BJ (cell line): ENCODE measurements at regions not wholly inside any gene's neighbourhood (a gene's known extent, or its start where the extent isn't known, plus 50 kb on each side); places are given as distances from the start of the nearest gene placed in this dataset.
A peak's percentile ranks its signal among the peaks of the same experiment; 100 is the strongest.

Experiments used
- CTCF ChIA-PET: fragments of 350-600 bp; formaldehyde crosslinking; extraction: SDS; loops from one replicate; lab custom pipeline; 2021; ENCODE audit warnings: antibody characterized with exemption, inconsistent platforms; lab: Yijun Ruan, JAX
- POLR2A ChIA-PET: fragments of 300-600 bp; sonication (Branson Sonifier 250); formaldehyde crosslinking; extraction: SDS; loops from one replicate; lab custom pipeline; 2021; ENCODE audit warnings: antibody characterized with exemption; lab: Charles Lee
- DNase-seq: peaks from one replicate; pipeline ENCODE4 v3.0.0-alpha.2; 2011; ENCODE audit warnings: low read depth
- H3K27me3 ChIP-seq: 2 replicates; pipeline ENCODE4 v1.6.0; 2011; ENCODE audit warnings: low read length; ENCODE audit not compliant: control insufficient read depth, insufficient read depth
- H3K36me3 ChIP-seq: 2 replicates; pipeline ENCODE4 v1.5.1; 2011; ENCODE audit warnings: low read length; ENCODE audit not compliant: control insufficient read depth, insufficient read depth
- H3K4me3 ChIP-seq: 2 replicates; pipeline ENCODE4 v1.5.1; 2011; ENCODE audit warnings: low read depth, mild to moderate bottlenecking, control low read depth, low read length
- TF ChIP-seq, protein P1 (sequence below): IDR thresholded peaks from 2 replicates; pipeline ENCODE4 v1.5.1; 2011; ENCODE audit warnings: low read depth, mild to moderate bottlenecking, control low read depth, inconsistent platforms, low read length, moderate library complexity; ENCODE audit not compliant: insufficient read depth

- TF ChIP-seq, protein P1, sequence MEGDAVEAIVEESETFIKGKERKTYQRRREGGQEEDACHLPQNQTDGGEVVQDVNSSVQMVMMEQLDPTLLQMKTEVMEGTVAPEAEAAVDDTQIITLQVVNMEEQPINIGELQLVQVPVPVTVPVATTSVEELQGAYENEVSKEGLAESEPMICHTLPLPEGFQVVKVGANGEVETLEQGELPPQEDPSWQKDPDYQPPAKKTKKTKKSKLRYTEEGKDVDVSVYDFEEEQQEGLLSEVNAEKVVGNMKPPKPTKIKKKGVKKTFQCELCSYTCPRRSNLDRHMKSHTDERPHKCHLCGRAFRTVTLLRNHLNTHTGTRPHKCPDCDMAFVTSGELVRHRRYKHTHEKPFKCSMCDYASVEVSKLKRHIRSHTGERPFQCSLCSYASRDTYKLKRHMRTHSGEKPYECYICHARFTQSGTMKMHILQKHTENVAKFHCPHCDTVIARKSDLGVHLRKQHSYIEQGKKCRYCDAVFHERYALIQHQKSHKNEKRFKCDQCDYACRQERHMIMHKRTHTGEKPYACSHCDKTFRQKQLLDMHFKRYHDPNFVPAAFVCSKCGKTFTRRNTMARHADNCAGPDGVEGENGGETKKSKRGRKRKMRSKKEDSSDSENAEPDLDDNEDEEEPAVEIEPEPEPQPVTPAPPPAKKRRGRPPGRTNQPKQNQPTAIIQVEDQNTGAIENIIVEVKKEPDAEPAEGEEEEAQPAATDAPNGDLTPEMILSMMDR: no peak
- Histone ChIP-seq H3K27me3 (peaks cover 1% of the 10 kb centered on the region; the same call in 1 of the 2 replicates), H3K4me3 (no peak overlapping the region), H3K36me3 (no peaks in the 10 kb centered on the region)
- DNase-seq: peak; percentile 46
- ChIA-PET CTCF (interaction anchor here (0.7 to 2.0 kb wide), 4 partner anchors 16 to 414 kb away, joined by 3 to 16 read pairs (median 3); no protein-coding TSS in a partner anchor), POLR2A (interaction anchor here (0.6 to 0.7 kb wide), 2 partner anchors 34 to 56 kb away, joined by 3 read pairs; no protein-coding TSS in a partner anchor)
Measured at GRCh38 chr18:24741965-24742724, 281.7 kb downstream of the HRH4 start.

DNA sequence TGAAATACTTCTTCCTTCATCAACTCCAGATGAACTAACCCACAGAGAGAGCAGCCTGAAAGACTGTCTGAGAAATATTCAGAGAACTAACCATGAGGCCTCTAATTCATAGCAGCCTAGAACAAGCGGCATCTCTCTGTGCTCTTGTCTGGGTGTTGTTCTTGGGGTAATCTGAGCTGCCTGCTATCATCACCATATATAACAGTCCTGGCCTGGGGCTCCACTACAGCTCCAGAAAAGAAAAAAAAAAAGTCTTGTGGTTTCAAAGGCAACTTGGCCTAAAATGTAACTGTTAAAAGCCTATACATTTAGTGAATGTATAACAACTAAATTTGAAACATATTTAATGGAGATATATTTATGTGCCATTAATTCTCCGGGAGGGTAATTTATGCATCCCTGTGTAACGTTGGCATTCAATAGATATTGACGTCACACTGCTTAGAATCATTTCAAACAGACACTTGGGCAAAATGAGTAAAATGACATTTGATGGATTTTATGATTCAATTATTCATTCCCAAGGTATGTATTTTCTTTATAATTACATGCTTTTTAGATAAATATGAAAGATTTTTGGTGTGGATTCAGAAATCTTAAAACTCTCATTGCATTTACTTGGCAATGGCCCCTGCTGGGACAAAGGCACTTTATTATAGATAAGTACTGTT is 294.3 kb downstream of the HRH4 start:
- POLR2A ChIA-PET: interaction anchor here (0.6 kb wide), 1 partner anchor 49 kb away, joined by 5 read pairs; no protein-coding TSS in a partner anchor
- H3K36me3 ChIP-seq: no peaks in the 10 kb centered on the region
- TF ChIP-seq, protein P1: no peak
- no peak for DNase-seq
- CTCF ChIA-PET: interaction anchor here (0.7 to 0.9 kb wide), 2 partner anchors 9 to 22 kb away, joined by 3 read pairs; no protein-coding TSS in a partner anchor
- no peaks in the 10 kb centered on the region for H3K27me3 ChIP-seq
- no peak overlapping the region for H3K4me3 ChIP-seq

DNA sequence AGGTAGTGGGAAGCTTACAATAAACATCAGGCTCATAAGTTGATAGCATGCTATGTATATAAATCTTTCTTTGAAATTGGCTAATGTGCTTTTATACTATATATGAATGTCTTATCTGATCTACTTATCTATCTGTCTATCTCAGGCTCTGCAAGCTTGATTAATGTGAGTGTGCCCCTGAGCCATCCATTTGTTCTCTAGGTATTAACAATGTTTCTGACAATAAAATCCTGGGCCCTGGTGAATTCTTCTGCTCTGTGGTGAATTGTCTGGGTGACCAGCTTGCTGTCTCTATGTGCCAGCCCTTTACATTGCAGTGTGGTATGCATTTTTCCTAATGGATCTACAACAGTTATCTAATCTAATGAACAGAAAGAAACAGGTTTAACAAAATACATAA is 295.9 kb downstream of the HRH4 start:
- CTCF ChIA-PET: no interaction called here
- POLR2A ChIA-PET: no interaction called here
- TF ChIP-seq, protein P1: no peak

DNA sequence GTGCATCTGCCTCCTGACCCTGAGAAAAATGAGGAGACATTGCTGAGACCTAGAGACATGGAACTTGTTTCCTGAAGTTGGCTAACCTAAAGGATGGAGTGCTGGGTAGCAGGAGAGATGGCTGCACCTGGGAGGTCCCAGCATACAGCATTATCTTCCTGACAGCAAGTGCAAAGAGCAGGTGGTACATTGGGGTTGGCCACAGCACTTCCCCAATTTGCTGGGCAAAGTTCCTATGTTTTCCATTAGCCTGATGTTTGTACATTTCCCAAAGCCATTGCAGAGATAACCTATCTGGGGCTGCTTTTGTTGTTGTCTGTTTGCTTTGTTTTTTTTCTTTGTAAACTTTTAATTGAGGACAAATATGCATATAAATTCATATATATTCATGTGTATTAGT is 296.7 kb downstream of the HRH4 start:
- CTCF ChIA-PET: no interaction called here
- Histone ChIP-seq H3K36me3 (no peaks in the 10 kb centered on the region), H3K27me3 (no peaks in the 10 kb centered on the region), H3K4me3 (no peak overlapping the region)
- DNase-seq: no peak
- POLR2A ChIA-PET: no interaction called here
- TF ChIP-seq, protein P1: no peak

More for the DNA sequence above, 295.9 kb downstream of the HRH4 start:
- H3K27me3 ChIP-seq: no peaks in the 10 kb centered on the region
- no peak for DNase-seq
- no peak overlapping the region for H3K4me3 ChIP-seq
- H3K36me3 ChIP-seq: no peaks in the 10 kb centered on the region

DNA sequence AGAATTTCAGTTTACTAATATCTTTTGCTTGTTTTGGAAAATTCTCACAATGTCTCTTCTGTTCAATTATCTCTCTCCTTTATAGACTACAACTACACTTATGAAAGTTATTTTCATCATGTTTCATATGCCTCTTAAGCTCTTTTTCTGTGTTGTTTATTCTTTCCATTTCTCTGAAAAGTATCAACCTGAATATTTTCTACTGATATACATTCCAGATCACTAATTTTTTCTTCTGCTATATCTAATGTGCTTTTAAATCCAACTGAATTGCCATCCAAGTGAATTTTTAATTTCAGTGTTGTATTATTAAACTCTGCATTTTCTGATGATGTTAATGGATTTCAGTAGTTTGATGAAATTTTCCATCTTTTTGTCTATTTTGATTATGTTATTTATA is 301.3 kb downstream of the HRH4 start:
- Histone ChIP-seq H3K36me3 (no peaks in the 10 kb centered on the region), H3K4me3 (no peak overlapping the region), H3K27me3 (no peaks in the 10 kb centered on the region)
- TF ChIP-seq, protein P1: no peak
- ChIA-PET POLR2A (no interaction called here), CTCF (no interaction called here)
- no peak for DNase-seq
